ENCODE measurements at regions not wholly inside any gene's neighbourhood (a gene's known extent, or its start where the extent isn't known, plus 50 kb on each side); places are given as distances from the start of the nearest gene placed in this dataset.

GRCh38 chr20:23188377-23189169, 102.4 kb upstream of the CD93 start:
- Histone ChIP-seq H3K36me3 (no peaks in the 10 kb centered on the region), H3K27ac (no peak overlapping the region), H3K27me3 (no peaks in the 10 kb centered on the region), H3K4me3 (no peak overlapping the region), H3K4me1 (peaks cover 0 to 6% (median 6%) of the 10 kb centered on the region in 3 donors), H3K9me3 (no peaks in the 10 kb centered on the region)
- DNase-seq: no peak
- intact Hi-C loops (cut with DNase I): no loop called here
- 76 to 86% methylated on average over 3 of the region's 3 CpGs for WGBS, 2 donors
- TF ChIP-seq CTCF (IDR thresholded peaks at IDR 0.05): no peak
- no peak for FAIRE-seq
- no peak for ATAC-seq

DNA sequence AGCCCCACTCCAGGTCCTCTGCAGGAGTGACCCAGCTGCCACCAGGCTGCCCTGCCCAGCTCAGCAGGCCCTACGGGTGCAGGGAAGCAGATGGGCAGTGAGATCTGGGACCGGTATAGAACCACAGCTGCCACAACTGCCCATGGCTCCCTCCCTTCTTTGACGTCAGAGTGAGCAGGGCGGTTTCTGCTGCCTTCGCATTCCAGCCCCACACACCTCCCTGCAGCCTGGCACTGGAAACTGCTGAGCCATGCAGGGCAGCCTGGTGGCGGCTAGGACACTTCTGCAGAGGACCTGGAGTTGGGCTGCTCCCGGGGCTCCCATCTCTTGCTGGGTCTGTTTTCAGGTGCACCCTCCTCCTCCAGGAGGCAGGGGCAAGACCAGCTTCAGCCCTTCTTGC, 101.6 kb upstream of the CD93 start:
- H3K27ac ChIP-seq: no peak overlapping the region
- H3K4me1 ChIP-seq: peaks cover 0 to 5% (median 4%) of the 10 kb centered on the region in 3 donors
- no peak for FAIRE-seq
- no peaks in the 10 kb centered on the region for H3K36me3 ChIP-seq
- no peaks in the 10 kb centered on the region for H3K9me3 ChIP-seq
- peak in 4 of 6 donors; percentile 21 to 80 (median 52) for DNase-seq
- H3K27me3 ChIP-seq: no peaks in the 10 kb centered on the region
- WGBS, 2 donors: 35 to 48% methylated on average over 7 of the region's 7 CpGs
- intact Hi-C loops (cut with DNase I): no loop called here
- no peak for TF ChIP-seq CTCF (IDR thresholded peaks at IDR 0.05)
- ATAC-seq: peak; percentile 67 to 94 (median 87)
- H3K4me3 ChIP-seq: no peak overlapping the region

- 82 to 83% methylated on average over 5 of the region's 5 CpGs for WGBS, 2 donors
- intact Hi-C loops (cut with DNase I): no loop called here
- Histone ChIP-seq H3K9me3 (no peaks in the 10 kb centered on the region), H3K27ac (no peak overlapping the region), H3K27me3 (no peaks in the 10 kb centered on the region), H3K36me3 (no peaks in the 10 kb centered on the region), H3K4me3 (no peak overlapping the region), H3K4me1 (no peaks in the 10 kb centered on the region)
- DNase-seq (no peak), FAIRE-seq (no peak), ATAC-seq (no peak)
- no peak for TF ChIP-seq CTCF (IDR thresholded peaks at IDR 0.05)
Measured at GRCh38 chr20:23186808-23187207, 100.7 kb upstream of the CD93 start.

- ATAC-seq (peak in 1 of 4 donors; percentile 22), FAIRE-seq (no peak), DNase-seq (no peak)
- 73 to 77% methylated on average over 9 of the region's 9 CpGs for WGBS, 2 donors
- H3K9me3 ChIP-seq: no peaks in the 10 kb centered on the region
- no peak overlapping the region for H3K4me3 ChIP-seq
- TF ChIP-seq CTCF (IDR thresholded peaks at IDR 0.05): no peak
- no peaks in the 10 kb centered on the region for H3K4me1 ChIP-seq
- intact Hi-C loops (cut with DNase I): no loop called here
- no peak overlapping the region for H3K27ac ChIP-seq
- H3K36me3 ChIP-seq: no peaks in the 10 kb centered on the region
- peaks cover 0 to 8% (median 0%) of the 10 kb centered on the region in 4 donors for H3K27me3 ChIP-seq
Measured at GRCh38 chr20:23180451-23180921, 94.4 kb upstream of the CD93 start.

GRCh38 chr20:23179766-23180403, 93.8 kb upstream of the CD93 start:
- Histone ChIP-seq H3K4me1 (no peaks in the 10 kb centered on the region), H3K27ac (no peak overlapping the region), H3K4me3 (no peak overlapping the region), H3K36me3 (no peaks in the 10 kb centered on the region), H3K27me3 (peaks cover 0 to 8% (median 0%) of the 10 kb centered on the region in 4 donors), H3K9me3 (no peaks in the 10 kb centered on the region)
- DNase-seq (no peak), ATAC-seq (no peak), FAIRE-seq (no peak)
- intact Hi-C loops (cut with DNase I): no loop called here
- no peak for TF ChIP-seq CTCF (IDR thresholded peaks at IDR 0.05)
- 80 to 96% methylated on average over 1 of the region's 1 CpG for WGBS, 2 donors

All from pancreas (tissue), 10 donors.